Frontal cortex (tissue), 3 donors: ENCODE measurements at regions not wholly inside any gene's neighbourhood (a gene's known extent, or its start where the extent isn't known, plus 50 kb on each side); places are given as distances from the start of the nearest gene placed in this dataset.
"Not testable (repeated sequence)": the region's sequence is repeated elsewhere in the genome, so short reads cannot be mapped to it uniquely, and the experiment has no call there.

ENCODE experiments used
- DNase-seq, 2 donors: peaks; one replicate each; pipeline ENCODE4 v3.0.0; 2012; ENCODE audit warnings: low spot score in 2 of 2
- FAIRE-seq: peaks from 2 replicates; lab custom pipeline; 2012; peaks lifted over from hg19 to GRCh38; lab: Jason Lieb, UNC
- donor health status: control.
- donor health status: control.
- donor health status: control.

GRCh38 chr22:48765595-48765994 is 1062.1 kb downstream of the BRD1 start:
- FAIRE-seq, result no peak
- DNase-seq, result no peak

- FAIRE-seq, result no peak
- no peak for DNase-seq
Observed at GRCh38 chr22:48761546-48761945, 1066.1 kb downstream of the BRD1 start.

GRCh38 chr22:48760481-48761390 is 1066.9 kb downstream of the BRD1 start:
- no peak for DNase-seq
- FAIRE-seq, result no peak

- no peak for FAIRE-seq
- DNase-seq, result no peak
Observed at GRCh38 chr22:48758881-48759875, 1068.5 kb downstream of the BRD1 start.

- no peak for FAIRE-seq
- no peak for DNase-seq
Observed at GRCh38 chr22:48757985-48758561, 1069.6 kb downstream of the BRD1 start.

GRCh38 chr22:48757581-48757980 is 1070.1 kb downstream of the BRD1 start:
- DNase-seq (no peak), FAIRE-seq (no peak)

GRCh38 chr22:48757135-48757534 is 1070.5 kb downstream of the BRD1 start:
- DNase-seq, FAIRE-seq: not testable (repeated sequence)

- FAIRE-seq, result no peak
- DNase-seq, result no peak
Observed at GRCh38 chr22:48756146-48757111, 1071.2 kb downstream of the BRD1 start.

GRCh38 chr22:48755059-48755949 is 1072.4 kb downstream of the BRD1 start:
- FAIRE-seq (no peak), DNase-seq (no peak)

- no peak for DNase-seq
- FAIRE-seq, result no peak
Observed at GRCh38 chr22:48754611-48755058, 1073.0 kb downstream of the BRD1 start.

GRCh38 chr22:48753752-48754517 is 1073.7 kb downstream of the BRD1 start:
- DNase-seq (no peak), FAIRE-seq (no peak)

- FAIRE-seq (no peak), DNase-seq (no peak)
Observed at GRCh38 chr22:48753381-48753730, 1074.3 kb downstream of the BRD1 start.

GRCh38 chr22:48752451-48753380 is 1075.0 kb downstream of the BRD1 start:
- FAIRE-seq, result no peak
- no peak for DNase-seq

GRCh38 chr22:48751539-48752437 is 1075.9 kb downstream of the BRD1 start:
- DNase-seq (no peak), FAIRE-seq (no peak)

- no peak for FAIRE-seq
Observed at GRCh38 chr22:48750826-48751440, 1076.7 kb downstream of the BRD1 start.

More at GRCh38 chr22:48750826-48751440, 1076.7 kb downstream of the BRD1 start:
- DNase-seq, result no peak
